WTC11 (cell line): ENCODE measurements at regions not wholly inside any gene's neighbourhood (a gene's known extent, or its start where the extent isn't known, plus 50 kb on each side); places are given as distances from the start of the nearest gene placed in this dataset.

Experiments used
- ATAC-seq: fragments of 200-7000 bp; cut with Tn5 transposase; 2 replicates; pipeline ENCODE4 v1.10.0; 2021; ENCODE audit warnings: mild to moderate bottlenecking, moderate library complexity
- CTCF ChIA-PET: fragments of 300-600 bp; sonication (Branson Sonifier 250); formaldehyde crosslinking; loops from one replicate; lab custom pipeline; 2021; ENCODE audit warnings: antibody characterized with exemption; lab: Charles Lee
- POLR2A ChIA-PET: fragments of 350-600 bp; sonication (Branson Sonifier 250); formaldehyde crosslinking; loops from one replicate; lab custom pipeline; 2021; ENCODE audit warnings: antibody characterized with exemption; lab: Charles Lee
- DNase-seq: peaks from one replicate; pipeline ENCODE4 v3.0.0; 2021; ENCODE audit warnings: low spot score
- H3K27ac Mint-ChIP-seq: 2 replicates; pipeline ENCODE4 v1.8.0; 2021; ENCODE audit warnings: mixed read lengths
- H3K27me3 Mint-ChIP-seq: 2 replicates; pipeline ENCODE4 v1.8.0; 2021; ENCODE audit warnings: low read depth, mild to moderate bottlenecking, moderate library complexity, mixed read lengths
- H3K36me3 Mint-ChIP-seq: 2 replicates; pipeline ENCODE4 v1.8.0; 2021; ENCODE audit warnings: mixed read lengths
- H3K4me1 Mint-ChIP-seq: 2 replicates; pipeline ENCODE4 v1.8.0; 2022; ENCODE audit warnings: mixed read lengths
- H3K4me3 Mint-ChIP-seq: 2 replicates; pipeline ENCODE4 v1.8.0; 2021; ENCODE audit warnings: mild to moderate bottlenecking, moderate library complexity, mixed read lengths
- H3K9me3 Mint-ChIP-seq: 2 replicates; pipeline ENCODE4 v1.8.0; 2021; ENCODE audit warnings: mixed read lengths
- AFF4 ChIP-seq: sonication (generic); formaldehyde crosslinking; IDR thresholded peaks from 2 replicates; pipeline ENCODE4 v1.8.1; 2023; ENCODE audit warnings: mild to moderate bottlenecking, missing genetic modification reagents, borderline replicate concordance
- CTCF ChIP-seq: fragments of 200-600 bp; IDR thresholded peaks from 2 replicates; pipeline ENCODE4 v1.8.0; 2022; ENCODE audit warnings: antibody characterized with exemption
- IRF1 ChIP-seq: sonication (generic); formaldehyde crosslinking; IDR thresholded peaks from 2 replicates; pipeline ENCODE4 v1.8.0; 2023; ENCODE audit warnings: missing genetic modification reagents
- RELA ChIP-seq: sonication (generic); formaldehyde crosslinking; IDR thresholded peaks from 2 replicates; pipeline ENCODE4 v1.8.1; 2022; ENCODE audit warnings: missing genetic modification reagents, mild to moderate bottlenecking, borderline replicate concordance
- TEAD4 ChIP-seq: sonication (generic); formaldehyde crosslinking; IDR thresholded peaks from 2 replicates; pipeline ENCODE4 v1.8.0; 2022; ENCODE audit warnings: mild to moderate bottlenecking, missing genetic modification reagents
- ZNF281 ChIP-seq: sonication (generic); formaldehyde crosslinking; IDR thresholded peaks from 2 replicates; pipeline ENCODE4 v1.8.0; 2023; ENCODE audit warnings: mild to moderate bottlenecking, missing genetic modification reagents
- TF ChIP-seq, protein P1 (sequence below): sonication (generic); formaldehyde crosslinking; IDR thresholded peaks from 2 replicates; pipeline ENCODE4 v1.8.1; 2023; ENCODE audit warnings: mild to moderate bottlenecking, missing genetic modification reagents, moderate library complexity
- TF ChIP-seq, protein P2 (sequence below): sonication (generic); formaldehyde crosslinking; IDR thresholded peaks from 2 replicates; pipeline ENCODE4 v1.8.0; 2022; ENCODE audit warnings: mild to moderate bottlenecking, missing genetic modification reagents
- TF ChIP-seq, protein P3 (sequence below): fragments of 250-450 bp; sonication (Bioruptor Pico); IDR thresholded peaks from 2 replicates; pipeline ENCODE4 v2.1.2; 2022; ENCODE audit warnings: mild to moderate bottlenecking, moderate library complexity
- TF ChIP-seq, protein P4 (sequence below): sonication (generic); formaldehyde crosslinking; IDR thresholded peaks from 2 replicates; pipeline ENCODE4 v1.8.1; 2023; ENCODE audit warnings: mild to moderate bottlenecking, missing genetic modification reagents

GRCh38 chr11:100575860-100576717 is 111.0 kb upstream of the ARHGAP42 start (continued):
- TF ChIP-seq, protein P1, sequence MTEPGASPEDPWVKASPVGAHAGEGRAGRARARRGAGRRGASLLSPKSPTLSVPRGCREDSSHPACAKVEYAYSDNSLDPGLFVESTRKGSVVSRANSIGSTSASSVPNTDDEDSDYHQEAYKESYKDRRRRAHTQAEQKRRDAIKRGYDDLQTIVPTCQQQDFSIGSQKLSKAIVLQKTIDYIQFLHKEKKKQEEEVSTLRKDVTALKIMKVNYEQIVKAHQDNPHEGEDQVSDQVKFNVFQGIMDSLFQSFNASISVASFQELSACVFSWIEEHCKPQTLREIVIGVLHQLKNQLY, result no peak
- TF ChIP-seq, all 79 proteins: peak for 1

DNA sequence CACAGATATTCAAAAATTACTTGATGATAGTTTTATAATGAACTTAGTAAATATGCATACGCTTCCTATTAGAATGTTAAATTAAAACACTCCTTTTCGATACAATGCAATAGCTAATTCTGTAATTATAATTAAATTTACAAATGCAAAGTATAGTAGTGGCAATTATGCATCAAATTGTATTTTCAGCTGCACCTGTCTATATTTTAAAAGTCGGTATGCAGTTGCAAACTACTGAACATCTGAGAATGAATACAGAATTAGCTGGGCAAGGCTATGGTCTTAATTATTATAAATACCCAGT is 110.4 kb upstream of the ARHGAP42 start:
- ATAC-seq (no peak), DNase-seq (no peak)
- no peak overlapping the region for H3K4me3 Mint-ChIP-seq
- H3K4me1 Mint-ChIP-seq, result peaks cover 9% of the 10 kb centered on the region
- POLR2A ChIA-PET, result interaction anchor here (0.6 kb wide), 1 partner anchor 1169 kb away, joined by 5 read pairs; no protein-coding TSS in a partner anchor
- no peaks in the 10 kb centered on the region for H3K36me3 Mint-ChIP-seq
- H3K27ac Mint-ChIP-seq, result no peak overlapping the region
- CTCF ChIA-PET, result interaction anchor here (0.6 to 1.7 kb wide), 13 partner anchors 9 to 410 kb away, joined by 3 to 8 read pairs (median 3); no protein-coding TSS in a partner anchor
- H3K9me3 Mint-ChIP-seq, result no peaks in the 10 kb centered on the region
- TF ChIP-seq, protein P2, sequence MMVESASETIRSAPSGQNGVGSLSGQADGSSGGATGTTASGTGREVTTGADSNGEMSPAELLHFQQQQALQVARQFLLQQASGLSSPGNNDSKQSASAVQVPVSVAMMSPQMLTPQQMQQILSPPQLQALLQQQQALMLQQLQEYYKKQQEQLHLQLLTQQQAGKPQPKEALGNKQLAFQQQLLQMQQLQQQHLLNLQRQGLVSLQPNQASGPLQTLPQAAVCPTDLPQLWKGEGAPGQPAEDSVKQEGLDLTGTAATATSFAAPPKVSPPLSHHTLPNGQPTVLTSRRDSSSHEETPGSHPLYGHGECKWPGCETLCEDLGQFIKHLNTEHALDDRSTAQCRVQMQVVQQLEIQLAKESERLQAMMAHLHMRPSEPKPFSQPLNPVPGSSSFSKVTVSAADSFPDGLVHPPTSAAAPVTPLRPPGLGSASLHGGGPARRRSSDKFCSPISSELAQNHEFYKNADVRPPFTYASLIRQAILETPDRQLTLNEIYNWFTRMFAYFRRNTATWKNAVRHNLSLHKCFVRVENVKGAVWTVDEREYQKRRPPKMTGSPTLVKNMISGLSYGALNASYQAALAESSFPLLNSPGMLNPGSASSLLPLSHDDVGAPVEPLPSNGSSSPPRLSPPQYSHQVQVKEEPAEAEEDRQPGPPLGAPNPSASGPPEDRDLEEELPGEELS (CRISPR knock-in tag), result no peak
- TF ChIP-seq, protein P3, sequence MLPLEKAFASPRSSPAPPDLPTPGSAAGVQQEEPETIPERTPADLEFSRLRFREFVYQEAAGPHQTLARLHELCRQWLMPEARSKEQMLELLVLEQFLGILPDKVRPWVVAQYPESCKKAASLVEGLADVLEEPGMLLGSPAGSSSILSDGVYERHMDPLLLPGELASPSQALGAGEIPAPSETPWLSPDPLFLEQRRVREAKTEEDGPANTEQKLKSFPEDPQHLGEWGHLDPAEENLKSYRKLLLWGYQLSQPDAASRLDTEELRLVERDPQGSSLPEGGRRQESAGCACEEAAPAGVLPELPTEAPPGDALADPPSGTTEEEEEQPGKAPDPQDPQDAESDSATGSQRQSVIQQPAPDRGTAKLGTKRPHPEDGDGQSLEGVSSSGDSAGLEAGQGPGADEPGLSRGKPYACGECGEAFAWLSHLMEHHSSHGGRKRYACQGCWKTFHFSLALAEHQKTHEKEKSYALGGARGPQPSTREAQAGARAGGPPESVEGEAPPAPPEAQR (CRISPR knock-in tag), result no peak
- no peak for TF ChIP-seq IRF1
- no peak for TF ChIP-seq ZNF281
- TF ChIP-seq AFF4 (CRISPR knock-in tag), result no peak
- TF ChIP-seq, protein P4, sequence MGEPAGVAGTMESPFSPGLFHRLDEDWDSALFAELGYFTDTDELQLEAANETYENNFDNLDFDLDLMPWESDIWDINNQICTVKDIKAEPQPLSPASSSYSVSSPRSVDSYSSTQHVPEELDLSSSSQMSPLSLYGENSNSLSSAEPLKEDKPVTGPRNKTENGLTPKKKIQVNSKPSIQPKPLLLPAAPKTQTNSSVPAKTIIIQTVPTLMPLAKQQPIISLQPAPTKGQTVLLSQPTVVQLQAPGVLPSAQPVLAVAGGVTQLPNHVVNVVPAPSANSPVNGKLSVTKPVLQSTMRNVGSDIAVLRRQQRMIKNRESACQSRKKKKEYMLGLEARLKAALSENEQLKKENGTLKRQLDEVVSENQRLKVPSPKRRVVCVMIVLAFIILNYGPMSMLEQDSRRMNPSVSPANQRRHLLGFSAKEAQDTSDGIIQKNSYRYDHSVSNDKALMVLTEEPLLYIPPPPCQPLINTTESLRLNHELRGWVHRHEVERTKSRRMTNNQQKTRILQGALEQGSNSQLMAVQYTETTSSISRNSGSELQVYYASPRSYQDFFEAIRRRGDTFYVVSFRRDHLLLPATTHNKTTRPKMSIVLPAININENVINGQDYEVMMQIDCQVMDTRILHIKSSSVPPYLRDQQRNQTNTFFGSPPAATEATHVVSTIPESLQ (CRISPR knock-in tag), result no peak
- no peak for TF ChIP-seq TEAD4 (CRISPR knock-in tag)
- no peak for TF ChIP-seq RELA (CRISPR knock-in tag)
- TF ChIP-seq CTCF, result no peak; the same call in 1 of the 2 replicates
- no peaks in the 10 kb centered on the region for H3K27me3 Mint-ChIP-seq
